WTC11 (cell line): ENCODE measurements at regions not wholly inside any gene's neighbourhood (a gene's known extent, or its start where the extent isn't known, plus 50 kb on each side); places are given as distances from the start of the nearest gene placed in this dataset.

Experiments
- AR ChIP-seq: fragments of 250-450 bp; sonication (Bioruptor Pico); IDR thresholded peaks from 2 replicates; pipeline ENCODE4 v1.9.0; 2021; ENCODE audit warnings: mild to moderate bottlenecking
- ARID4B ChIP-seq: sonication (generic); formaldehyde crosslinking; IDR thresholded peaks from 2 replicates; pipeline ENCODE4 v1.8.0; 2023; ENCODE audit warnings: missing genetic modification reagents, mild to moderate bottlenecking, borderline replicate concordance
- ATF2 ChIP-seq: sonication (generic); formaldehyde crosslinking; IDR thresholded peaks from 2 replicates; pipeline ENCODE4 v1.8.1; 2022; ENCODE audit warnings: low read depth, missing genetic modification reagents, borderline replicate concordance
- ATF6 ChIP-seq: sonication (generic); formaldehyde crosslinking; IDR thresholded peaks from 2 replicates; pipeline ENCODE4 v1.8.1; 2023; ENCODE audit warnings: mild to moderate bottlenecking, missing genetic modification reagents
- EMX1 ChIP-seq: fragments of 250-450 bp; sonication (Bioruptor Pico); IDR thresholded peaks from 2 replicates; pipeline ENCODE4 v1.8.0; 2021; ENCODE audit warnings: mild to moderate bottlenecking
- ERG ChIP-seq: fragments of 250-450 bp; sonication (Bioruptor Pico); IDR thresholded peaks from 2 replicates; pipeline ENCODE4 v1.8.0; 2021; ENCODE audit warnings: mild to moderate bottlenecking
- ESRRA ChIP-seq: sonication (generic); formaldehyde crosslinking; IDR thresholded peaks from 2 replicates; pipeline ENCODE4 v1.8.1; 2022; ENCODE audit warnings: mild to moderate bottlenecking, missing genetic modification reagents, borderline replicate concordance
- IRF1 ChIP-seq: sonication (generic); formaldehyde crosslinking; IDR thresholded peaks from 2 replicates; pipeline ENCODE4 v1.8.0; 2023; ENCODE audit warnings: missing genetic modification reagents
- IRF2 ChIP-seq: sonication (generic); formaldehyde crosslinking; IDR thresholded peaks from 2 replicates; pipeline ENCODE4 v1.8.0; 2022; ENCODE audit warnings: low read depth, missing genetic modification reagents, borderline replicate concordance
- MXD4 ChIP-seq: fragments of 250-450 bp; sonication (Bioruptor Pico); IDR thresholded peaks from 2 replicates; pipeline ENCODE4 v1.8.0; 2021; ENCODE audit warnings: mild to moderate bottlenecking, moderate library complexity, borderline replicate concordance
- NFYB ChIP-seq: sonication (generic); formaldehyde crosslinking; conservative IDR thresholded peaks from 2 replicates; pipeline ENCODE4 v1.8.0; 2022; ENCODE audit warnings: low read depth, missing genetic modification reagents
- PRDM15 ChIP-seq: sonication (generic); formaldehyde crosslinking; IDR thresholded peaks from 2 replicates; pipeline ENCODE4 v1.8.0; 2022; ENCODE audit warnings: missing genetic modification reagents
- SMAD3 ChIP-seq: sonication (generic); formaldehyde crosslinking; IDR thresholded peaks from 2 replicates; pipeline ENCODE4 v1.8.0; 2022; ENCODE audit warnings: missing genetic modification reagents, mild to moderate bottlenecking, borderline replicate concordance
- TEAD4 ChIP-seq: sonication (generic); formaldehyde crosslinking; IDR thresholded peaks from 2 replicates; pipeline ENCODE4 v1.8.0; 2022; ENCODE audit warnings: mild to moderate bottlenecking, missing genetic modification reagents
- USF2 ChIP-seq: sonication (generic); formaldehyde crosslinking; IDR thresholded peaks from 2 replicates; pipeline ENCODE4 v1.8.1; 2023; ENCODE audit warnings: mild to moderate bottlenecking, missing genetic modification reagents, moderate library complexity
- ZBTB21 ChIP-seq: sonication (generic); formaldehyde crosslinking; IDR thresholded peaks from 2 replicates; pipeline ENCODE4 v1.8.1; 2023; ENCODE audit warnings: mild to moderate bottlenecking, missing genetic modification reagents, borderline replicate concordance
- ZBTB43 ChIP-seq: sonication (generic); formaldehyde crosslinking; IDR thresholded peaks from 2 replicates; pipeline ENCODE4 v1.8.1; 2023; ENCODE audit warnings: mild to moderate bottlenecking, missing genetic modification reagents
- ZNF121 ChIP-seq: sonication (generic); formaldehyde crosslinking; IDR thresholded peaks from 2 replicates; pipeline ENCODE4 v1.8.0; 2023; ENCODE audit warnings: missing genetic modification reagents

GRCh38 chr2:71276311-71277146, 49.6 kb upstream of the PAIP2B start (continued):
- TF ChIP-seq ZBTB43 (CRISPR knock-in tag), result peak; percentile 92; the same call in 1 of the 2 replicates
- peak; percentile 94 for TF ChIP-seq ZBTB21
- no peak for TF ChIP-seq MXD4 (CRISPR knock-in tag)
- no peak for TF ChIP-seq AR (CRISPR knock-in tag)
- TF ChIP-seq IRF1 (CRISPR knock-in tag), result peak; percentile 63; the same call in 1 of the 2 replicates
- TF ChIP-seq IRF2, result no peak
- no peak for TF ChIP-seq ATF2 (CRISPR knock-in tag)
- TF ChIP-seq ARID4B (CRISPR knock-in tag), result peak; percentile 96; the same call in 1 of the 2 replicates
- peak; percentile 86; the same call in 1 of the 2 replicates for TF ChIP-seq SMAD3
- no peak for TF ChIP-seq EMX1 (CRISPR knock-in tag)
- no peak; the same call in 1 of the 2 replicates for TF ChIP-seq PRDM15 (CRISPR knock-in tag)
- TF ChIP-seq TEAD4 (CRISPR knock-in tag), result no peak
- peak; percentile 65; the same call in 1 of the 2 replicates for TF ChIP-seq ZNF121
- peak; percentile 88; the same call in 1 of the 2 replicates for TF ChIP-seq ATF6 (CRISPR knock-in tag)
- peak; percentile 83 for TF ChIP-seq ESRRA
- peak; percentile 91 for TF ChIP-seq NFYB
- no peak for TF ChIP-seq ERG (CRISPR knock-in tag)
- TF ChIP-seq USF2 (CRISPR knock-in tag), result no peak
